ENCODE measurements at regions not wholly inside any gene's neighbourhood (a gene's known extent, or its start where the extent isn't known, plus 50 kb on each side); places are given as distances from the start of the nearest gene placed in this dataset.

GRCh38 chr5:122259995-122260394 lies 52.0 kb upstream of the SNCAIP start:
- Histone ChIP-seq H3K4me1 (ENCODE audit: insufficient read depth, low read length) (no peaks in the 10 kb centered on the region), H3K27ac (ENCODE audit: low read depth in 1 of 2, low read length in 2 of 2) (no peak overlapping the region), H3K27me3 (ENCODE audit: control insufficient read depth in 1 of 2, insufficient read depth in 2 of 2, low read length in 2 of 2) (no peaks in the 10 kb centered on the region), H3K9me3 (ENCODE audit: control insufficient read depth in 1 of 2, insufficient read depth in 1 of 2, low read length in 2 of 2) (peaks cover 8 to 26% of the 10 kb centered on the region in 2 experiments), H3K36me3 (ENCODE audit: insufficient read depth, low read length) (no peaks in the 10 kb centered on the region), H3K4me3 (ENCODE audit: low read length) (no peak overlapping the region)
- H3K27me3 Mint-ChIP-seq = peaks cover 6% of the 10 kb centered on the region
- POLR2A ChIA-PET = no interaction called here
- DNase-seq (no peak), ATAC-seq (ENCODE audit: poor library complexity) (no peak)
- TF ChIP-seq CTCF (IDR thresholded peaks at IDR 0.05) = no peak
- H3K36me3 Mint-ChIP-seq (ENCODE audit: low read depth) = peaks cover 4% of the 10 kb centered on the region
- CTCF ChIA-PET = no interaction called here
- H3K27ac Mint-ChIP-seq = no peak overlapping the region
- no peak overlapping the region for H3K4me3 Mint-ChIP-seq
- intact Hi-C loops (cut with DNase I, micrococcal nuclease) = no loop called here
- peaks cover 15% of the 10 kb centered on the region for H3K9me3 Mint-ChIP-seq
- no peaks in the 10 kb centered on the region for H3K4me1 Mint-ChIP-seq (ENCODE audit: low read depth)

- ChIA-PET POLR2A (no interaction called here), CTCF (no interaction called here)
- no peaks in the 10 kb centered on the region for H3K27me3 ChIP-seq (ENCODE audit: control insufficient read depth in 1 of 2, insufficient read depth in 2 of 2, low read length in 2 of 2)
- no peak overlapping the region for H3K4me3 Mint-ChIP-seq
- H3K9me3 ChIP-seq (ENCODE audit: control insufficient read depth in 1 of 2, insufficient read depth in 1 of 2, low read length in 2 of 2) = peaks cover 9 to 15% of the 10 kb centered on the region in 2 experiments
- H3K36me3 ChIP-seq (ENCODE audit: insufficient read depth, low read length) = no peaks in the 10 kb centered on the region
- intact Hi-C loops (cut with DNase I, micrococcal nuclease) = no loop called here
- no peaks in the 10 kb centered on the region for H3K4me1 Mint-ChIP-seq (ENCODE audit: low read depth)
- no peak overlapping the region for H3K27ac ChIP-seq (ENCODE audit: low read depth in 1 of 2, low read length in 2 of 2)
- peaks cover 6% of the 10 kb centered on the region for H3K27me3 Mint-ChIP-seq
- no peak for TF ChIP-seq CTCF (IDR thresholded peaks at IDR 0.05)
- H3K4me3 ChIP-seq (ENCODE audit: low read length) = no peak overlapping the region
- ATAC-seq (ENCODE audit: poor library complexity) (no peak), DNase-seq (no peak)
- H3K36me3 Mint-ChIP-seq (ENCODE audit: low read depth) = peaks cover 4% of the 10 kb centered on the region
- H3K27ac Mint-ChIP-seq = no peak overlapping the region
- no peaks in the 10 kb centered on the region for H3K4me1 ChIP-seq (ENCODE audit: insufficient read depth, low read length)
- peaks cover 5% of the 10 kb centered on the region for H3K9me3 Mint-ChIP-seq
Measured at GRCh38 chr5:122262103-122262502, 49.9 kb upstream of the SNCAIP start.

All from CD4-positive, alpha-beta T cell (primary cell).